ENCODE measurements at regions not wholly inside any gene's neighbourhood (a gene's known extent, or its start where the extent isn't known, plus 50 kb on each side); places are given as distances from the start of the nearest gene placed in this dataset.

GRCh38 chr2:195368249-195369217 lies 288.5 kb upstream of the SLC39A10 start:
- no peak for ATAC-seq
- H3K4me3 ChIP-seq = no peak overlapping the region
- H3K27ac ChIP-seq = no peak overlapping the region
- WGBS (ENCODE audit: missing lambda C conversion rate) = 68% methylated on average over 6 of the region's 6 CpGs
- H3K4me2 ChIP-seq = no peak overlapping the region
- DNase-seq (ENCODE audit: low read depth in 1 of 2, low spot score in 1 of 2) = no peak
- TF ChIP-seq JUNB (IDR thresholded peaks at IDR 0.05) = no peak
- no peak for TF ChIP-seq POLR2A (IDR thresholded peaks at IDR 0.05; ENCODE audit: low read length)
- ChIA-PET POLR2A (no interaction called here), CTCF (no interaction called here)
- 0 out of 3 replicates have a peak, but pooled peaks cover 3% of the 10 kb centered on the region for H3K9me3 ChIP-seq
- peaks cover 13% of the 10 kb centered on the region for H3K4me1 ChIP-seq
- FAIRE-seq = no peak

GRCh38 chr2:195367809-195368208 lies 289.2 kb upstream of the SLC39A10 start:
- WGBS (ENCODE audit: missing lambda C conversion rate) = 65% methylated on average over 2 of the region's 2 CpGs
- Histone ChIP-seq H3K9me3 (0 out of 3 replicates have a peak, but pooled peaks cover 3% of the 10 kb centered on the region), H3K4me2 (no peak overlapping the region), H3K4me3 (no peak overlapping the region), H3K27ac (no peak overlapping the region), H3K4me1 (peaks cover 20% of the 10 kb centered on the region)
- ChIA-PET POLR2A (no interaction called here), CTCF (no interaction called here)
- ATAC-seq (no peak), DNase-seq (ENCODE audit: low read depth in 1 of 2, low spot score in 1 of 2) (no peak), FAIRE-seq (no peak)
- TF ChIP-seq NPAS2 (CRISPR knock-in tag; IDR thresholded peaks at IDR 0.05; ENCODE audit: borderline replicate concordance) (no peak), CBX2 (IDR thresholded peaks at IDR 0.05; ENCODE audit: borderline replicate concordance, low read depth) (no peak), EHMT2 (IDR thresholded peaks at IDR 0.05; ENCODE audit: low read depth) (no peak), ATOH8 (CRISPR knock-in tag; IDR thresholded peaks at IDR 0.05; ENCODE audit: low read depth) (no peak), KDM1A (IDR thresholded peaks at IDR 0.05; ENCODE audit: low read depth) (no peak), CHD2 (IDR thresholded peaks at IDR 0.05; ENCODE audit: low read length, partially characterized antibody) (no peak), CEBPB (IDR thresholded peaks at IDR 0.05) (no peak), SREBF2 (IDR thresholded peaks at IDR 0.05) (no peak), HOXB13 (CRISPR knock-in tag; IDR thresholded peaks at IDR 0.05; ENCODE audit: low read depth) (no peak), KDM5A (IDR thresholded peaks at IDR 0.05) (no peak), RNF2 (IDR thresholded peaks at IDR 0.05; ENCODE audit: borderline replicate concordance, low read depth) (no peak), ESRRA (IDR thresholded peaks at IDR 0.05; ENCODE audit: borderline replicate concordance, low read length) (no peak), USF2 (IDR thresholded peaks at IDR 0.05) (no peak), POLR2A (IDR thresholded peaks at IDR 0.05; ENCODE audit: low read length) (no peak)

- FAIRE-seq (no peak), DNase-seq (ENCODE audit: low read depth in 1 of 2, low spot score in 1 of 2) (peak in 1 of 2 experiments; percentile 34), ATAC-seq (peak; percentile 54 to 67; a peak in 5 of 6 replicates)
- no peak overlapping the region for H3K4me3 ChIP-seq
- ChIA-PET CTCF (no interaction called here), POLR2A (no interaction called here)
- H3K9me3 ChIP-seq = 0 out of 3 replicates have a peak, but pooled peaks cover 3% of the 10 kb centered on the region
- TF ChIP-seq SMC3 (IDR thresholded peaks at IDR 0.05) = no peak
- no peak for TF ChIP-seq ELK1 (IDR thresholded peaks at IDR 0.05; ENCODE audit: low read depth, low read length)
- no peak for TF ChIP-seq TP53 (CRISPR knock-in tag; IDR thresholded peaks at IDR 0.05)
- no peak for TF ChIP-seq FOSB (CRISPR knock-in tag; IDR thresholded peaks at IDR 0.05)
- no peak for TF ChIP-seq MAZ (IDR thresholded peaks at IDR 0.05; ENCODE audit: borderline replicate concordance, low read depth, low read length)
- no peak for TF ChIP-seq ATOH8 (CRISPR knock-in tag; IDR thresholded peaks at IDR 0.05; ENCODE audit: low read depth)
- no peak for TF ChIP-seq RFX5 (IDR thresholded peaks at IDR 0.05)
- TF ChIP-seq JUNB (IDR thresholded peaks at IDR 0.05) = peak; percentile 55
- TF ChIP-seq ESRRA (IDR thresholded peaks at IDR 0.05; ENCODE audit: borderline replicate concordance, low read length) = no peak
- no peak for TF ChIP-seq MYC (IDR thresholded peaks at IDR 0.05; ENCODE audit: borderline replicate concordance, low read length)
- TF ChIP-seq FOXS1 (CRISPR knock-in tag; IDR thresholded peaks at IDR 0.05) = no peak
- TF ChIP-seq FOSL2 (IDR thresholded peaks at IDR 0.05) = no peak
- peak; percentile 51 for TF ChIP-seq FOSL2 (CRISPR knock-in tag; IDR thresholded peaks at IDR 0.05)
- no peak for TF ChIP-seq CEBPB (IDR thresholded peaks at IDR 0.05)
- no peak for TF ChIP-seq HES2 (IDR thresholded peaks at IDR 0.05)
- no peak for TF ChIP-seq POLR2AphosphoS2 (conservative IDR thresholded peaks at IDR 0.05; ENCODE audit: low read length)
- H3K4me1 ChIP-seq = peaks cover 21% of the 10 kb centered on the region
- 36% methylated on average over 5 of the region's 5 CpGs for WGBS (ENCODE audit: missing lambda C conversion rate)
- H3K27ac ChIP-seq = peak overlapping the region; percentile 62 to 85
- H3K4me2 ChIP-seq = peak overlapping the region; percentile 46
Observed at GRCh38 chr2:195364015-195364965, 292.7 kb upstream of the SLC39A10 start.
